A549 (cell line): ENCODE measurements at regions not wholly inside any gene's neighbourhood (a gene's known extent, or its start where the extent isn't known, plus 50 kb on each side); places are given as distances from the start of the nearest gene placed in this dataset.
A peak's percentile ranks its signal among the peaks of the same experiment; 100 is the strongest.

Source experiments
- ATAC-seq, 2 experiments: fragments of 200-7000 bp in 1 of 2; fragments of >200 bp in 1 of 2; cut with Nextera tagmentation in 1 of 2; cut with Tn5 transposase in 1 of 2; 3 replicates each; pipeline versions ENCODE4 v1.8.0 to v1.9.1; 2018 to 2020; ENCODE audit warnings: mild to moderate bottlenecking in 1 of 2, moderate library complexity in 1 of 2
- CTCF ChIA-PET: fragments of 300-600 bp; sonication (Branson Sonifier 250); formaldehyde crosslinking; extraction: SDS; loops from one replicate; lab custom pipeline; 2021; ENCODE audit warnings: antibody characterized with exemption, inconsistent platforms; lab: Yijun Ruan, JAX
- POLR2A ChIA-PET: fragments of 350-600 bp; formaldehyde crosslinking; extraction: SDS; loops from one replicate; lab custom pipeline; 2021; ENCODE audit warnings: antibody characterized with exemption, inconsistent platforms; lab: Yijun Ruan, JAX
- DNase-seq, 2 experiments: peaks; one replicate each; pipeline versions ENCODE4 v3.0.0 to v3.0.0-alpha.2; 2011 to 2016; ENCODE audit warnings: low read depth in 1 of 2, low spot score in 1 of 2
- FAIRE-seq: peaks from 2 replicates; lab custom pipeline; 2011; peaks lifted over from hg19 to GRCh38; lab: Jason Lieb, UNC
- H3K27ac ChIP-seq, 2 experiments: fragments of >200 bp; sonication (Bioruptor Twin); formaldehyde crosslinking; 3 replicates each; pipeline ENCODE4 v1.5.1; 2016 to 2017
- H3K4me1 ChIP-seq: fragments of >200 bp; sonication (Bioruptor Twin); formaldehyde crosslinking; 3 replicates; pipeline ENCODE4 v1.6.1; 2016
- H3K4me2 ChIP-seq: fragments of >200 bp; sonication (Bioruptor Twin); formaldehyde crosslinking; 3 replicates; pipeline ENCODE4 v1.6.1; 2016
- H3K4me3 ChIP-seq: fragments of >200 bp; sonication (Bioruptor Twin); formaldehyde crosslinking; 3 replicates; pipeline ENCODE4 v1.5.1; 2016
- H3K9me3 ChIP-seq: fragments of >200 bp; sonication (Bioruptor Twin); formaldehyde crosslinking; 3 replicates; pipeline ENCODE4 v1.6.1; 2016
- BCL3 ChIP-seq: fragments of >200 bp; sonication (Bioruptor Twin); formaldehyde crosslinking; IDR thresholded peaks from 3 replicates; pipeline ENCODE4 v1.6.1; 2016
- BHLHE40 ChIP-seq: IDR thresholded peaks from 2 replicates; pipeline ENCODE4 v1.6.1; 2012; ENCODE audit warnings: low read depth, low read length, inconsistent platforms
- FOSB ChIP-seq: fragments of 250-450 bp; sonication (Bioruptor Pico); IDR thresholded peaks from 2 replicates; pipeline ENCODE4 v1.5.0; 2020; ENCODE audit warnings: mild to moderate bottlenecking, moderate library complexity
- FOXS1 ChIP-seq: fragments of 250-450 bp; sonication (Bioruptor Pico); IDR thresholded peaks from 2 replicates; pipeline ENCODE4 v1.5.0; 2020; ENCODE audit warnings: mild to moderate bottlenecking, moderate library complexity
- HEYL ChIP-seq: fragments of 250-450 bp; sonication (Bioruptor Pico); IDR thresholded peaks from 2 replicates; pipeline ENCODE4 v1.8.0; 2021; ENCODE audit warnings: mild to moderate bottlenecking, moderate library complexity
- HOXA7 ChIP-seq: fragments of 250-450 bp; sonication (Bioruptor Pico); IDR thresholded peaks from 2 replicates; pipeline ENCODE4 v1.5.0; 2020; ENCODE audit warnings: mild to moderate bottlenecking, moderate library complexity
- HOXB13 ChIP-seq: fragments of 250-450 bp; sonication (Bioruptor Pico); IDR thresholded peaks from 2 replicates; pipeline ENCODE4 v1.5.0; 2020; ENCODE audit warnings: low read depth, mild to moderate bottlenecking, moderate library complexity
- HOXB5 ChIP-seq: fragments of 250-450 bp; sonication (Bioruptor Pico); IDR thresholded peaks from 2 replicates; pipeline ENCODE4 v1.5.0; 2020; ENCODE audit warnings: mild to moderate bottlenecking, moderate library complexity
- JUN ChIP-seq, 2 experiments: fragments of >200 bp; sonication (Bioruptor Twin); formaldehyde crosslinking; IDR thresholded peaks; 2 replicates in 1 of 2; 3 replicates in 1 of 2; pipeline ENCODE4 v1.6.1; 2016 to 2017
- JUNB ChIP-seq: fragments of >200 bp; sonication (Bioruptor Twin); formaldehyde crosslinking; IDR thresholded peaks from 2 replicates; pipeline ENCODE4 v1.6.1; 2016
- KDM1A ChIP-seq: fragments of 200-600 bp; sonication (generic); IDR thresholded peaks from 2 replicates; pipeline ENCODE4 v1.6.1; 2016; ENCODE audit warnings: low read depth, mild to moderate bottlenecking
- MYC ChIP-seq: IDR thresholded peaks from 2 replicates; pipeline ENCODE4 v1.6.1; 2012; ENCODE audit warnings: mild to moderate bottlenecking, inconsistent platforms, low read length, improper control_type of control experiment, borderline replicate concordance
- NFE2L2 ChIP-seq: fragments of 150-350 bp; conservative IDR thresholded peaks from 2 replicates; pipeline ENCODE4 v1.6.1; 2014; ENCODE audit warnings: low read length
- NPAS2 ChIP-seq: fragments of 250-450 bp; sonication (Bioruptor Pico); IDR thresholded peaks from 2 replicates; pipeline ENCODE4 v1.8.0; 2022; ENCODE audit warnings: mild to moderate bottlenecking, moderate library complexity, borderline replicate concordance
- RARB ChIP-seq: fragments of 250-450 bp; sonication (Bioruptor Pico); IDR thresholded peaks from 2 replicates; pipeline ENCODE4 v1.8.0; 2021; ENCODE audit warnings: mild to moderate bottlenecking, moderate library complexity
- RCOR1 ChIP-seq: fragments of 150-350 bp; IDR thresholded peaks from 2 replicates; pipeline ENCODE4 v1.6.1; 2014; ENCODE audit warnings: antibody characterized with exemption, low read length, low read depth
- REST ChIP-seq: fragments of 200-600 bp; sonication (generic); IDR thresholded peaks from 2 replicates; pipeline ENCODE4 v1.6.1; 2016; ENCODE audit warnings: antibody characterized with exemption, mild to moderate bottlenecking, moderate library complexity
- RFX5 ChIP-seq: fragments of 450-650 bp; IDR thresholded peaks from 2 replicates; pipeline ENCODE4 v1.7.1; 2014; ENCODE audit warnings: antibody characterized with exemption, mild to moderate bottlenecking, moderate library complexity
- TFCP2L1 ChIP-seq: fragments of 250-450 bp; sonication (Bioruptor Pico); IDR thresholded peaks from 2 replicates; pipeline ENCODE4 v1.5.0; 2021; ENCODE audit warnings: mild to moderate bottlenecking
- TP53 ChIP-seq: fragments of 250-450 bp; sonication (Bioruptor Pico); IDR thresholded peaks from 2 replicates; pipeline ENCODE4 v1.5.0; 2021; ENCODE audit warnings: mild to moderate bottlenecking, moderate library complexity
- USF2 ChIP-seq: fragments of 450-650 bp; IDR thresholded peaks from 2 replicates; pipeline ENCODE4 v1.6.1; 2014; ENCODE audit warnings: antibody characterized with exemption
- ZFP36 ChIP-seq: fragments of 450-650 bp; IDR thresholded peaks from 2 replicates; pipeline ENCODE4 v1.6.1; 2014; ENCODE audit warnings: borderline replicate concordance; ENCODE audit not compliant: partially characterized antibody
- WGBS: methylation state at CpG from one replicate; pipeline ENCODE4 v1.1.6; 2017; ENCODE audit errors: missing lambda C conversion rate; 5-methylcytosine and 5-hydroxymethylcytosine counted together
- TF ChIP-seq, protein P1 (sequence below): IDR thresholded peaks from 2 replicates; pipeline ENCODE4 v1.6.1; 2012
- TF ChIP-seq, protein P2 (sequence below): fragments of >200 bp; sonication (Bioruptor Twin); formaldehyde crosslinking; IDR thresholded peaks from 2 replicates; pipeline ENCODE4 v1.6.1; 2016
- TF ChIP-seq, protein P3 (sequence below): IDR thresholded peaks from 2 replicates; pipeline ENCODE4 v1.6.1; 2012; ENCODE audit warnings: low read depth, borderline replicate concordance

DNA sequence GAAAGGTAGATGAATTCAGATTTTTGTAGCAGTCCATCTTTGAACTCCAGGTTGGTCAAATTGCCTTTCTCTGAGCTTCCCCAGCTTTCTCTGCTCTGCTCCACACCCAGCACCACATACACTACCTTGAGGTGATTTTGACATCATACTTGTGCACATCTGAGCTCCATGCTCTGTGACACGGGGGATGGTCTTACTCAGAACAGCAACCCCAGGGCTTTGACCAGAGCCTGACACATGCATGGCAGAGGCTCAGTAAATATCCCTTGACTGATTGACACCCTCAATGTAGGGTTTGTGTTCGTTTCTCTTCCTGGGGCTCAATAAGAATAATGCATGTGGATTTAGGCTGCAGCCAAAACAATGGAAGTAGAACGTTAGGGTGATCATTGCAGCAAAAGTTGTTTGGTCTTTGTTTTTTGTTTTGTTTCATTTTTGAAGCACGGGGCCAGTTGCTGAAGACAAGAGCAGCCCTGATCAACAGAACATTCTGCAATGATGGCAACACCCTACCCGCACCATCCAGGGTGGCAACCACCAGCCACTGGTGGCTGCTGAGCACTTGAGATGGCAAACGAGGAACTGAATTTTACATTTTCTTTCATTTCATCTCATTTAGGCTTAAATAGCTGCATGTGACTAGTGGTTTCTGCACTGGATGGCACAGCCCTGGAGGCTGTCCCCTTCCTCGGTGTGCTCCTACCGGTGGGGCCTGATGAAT is 224.8 kb upstream of the TNRC6C start:
- WGBS = 41% methylated on average over 8 of the region's 8 CpGs
- CTCF ChIA-PET = interaction anchor here (0.9 to 1.5 kb wide), 4 partner anchors 9 to 191 kb away, joined by 3 to 5 read pairs (median 3); no protein-coding TSS in a partner anchor
- peak overlapping the region; percentile 62; the same call in 1 of the 3 replicates for H3K4me2 ChIP-seq
- FAIRE-seq = no peak
- ATAC-seq = no peak
- H3K4me1 ChIP-seq = peaks cover 14% of the 10 kb centered on the region
- peak overlapping the region in 1 of 2 experiments; percentile 64; a peak in 1 of 6 replicates for H3K27ac ChIP-seq
- POLR2A ChIA-PET = no interaction called here
- DNase-seq = no peak
- TF ChIP-seq NPAS2 (CRISPR knock-in tag) = no peak
- no peak for TF ChIP-seq FOSB (CRISPR knock-in tag)
- TF ChIP-seq, protein P1, sequence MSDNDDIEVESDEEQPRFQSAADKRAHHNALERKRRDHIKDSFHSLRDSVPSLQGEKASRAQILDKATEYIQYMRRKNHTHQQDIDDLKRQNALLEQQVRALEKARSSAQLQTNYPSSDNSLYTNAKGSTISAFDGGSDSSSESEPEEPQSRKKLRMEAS = no peak
- no peak for TF ChIP-seq MYC
- TF ChIP-seq FOXS1 (CRISPR knock-in tag) = no peak
- no peak for TF ChIP-seq USF2
- no peak for TF ChIP-seq HOXA7
- TF ChIP-seq JUN (IDR thresholded peaks at IDR 0.05) = no peak
- no peak for TF ChIP-seq ZFP36
- TF ChIP-seq, protein P2, sequence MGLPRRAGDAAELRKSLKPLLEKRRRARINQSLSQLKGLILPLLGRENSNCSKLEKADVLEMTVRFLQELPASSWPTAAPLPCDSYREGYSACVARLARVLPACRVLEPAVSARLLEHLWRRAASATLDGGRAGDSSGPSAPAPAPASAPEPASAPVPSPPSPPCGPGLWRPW = no peak
- TF ChIP-seq RCOR1 = no peak
- TF ChIP-seq BCL3 = no peak
- TF ChIP-seq, all 56 proteins: peak for 0
- H3K4me3 ChIP-seq = no peak overlapping the region
- H3K9me3 ChIP-seq = peaks cover 29% of the 10 kb centered on the region

- CTCF ChIA-PET = interaction anchor here (0.5 to 1.1 kb wide), 4 partner anchors 13 to 198 kb away, joined by 3 to 4 read pairs (median 3); no protein-coding TSS in a partner anchor
- Histone ChIP-seq H3K4me1 (peaks cover 14% of the 10 kb centered on the region), H3K4me3 (no peak overlapping the region), H3K9me3 (peaks cover 29% of the 10 kb centered on the region), H3K27ac (peak overlapping the region in 1 of 2 experiments; percentile 64; a peak in 3 of 6 replicates), H3K4me2 (peak overlapping the region; percentile 62)
- peak; percentile 40 to 73; a peak in 4 of 6 replicates for ATAC-seq
- TF ChIP-seq NFE2L2 (no peak), REST (no peak), NPAS2 (CRISPR knock-in tag) (no peak), RARB (no peak), TP53 (no peak), HOXB5 (CRISPR knock-in tag) (no peak), BHLHE40 (no peak), TFCP2L1 (CRISPR knock-in tag) (no peak), KDM1A (no peak), FOSB (CRISPR knock-in tag) (no peak), HEYL (no peak), HOXB13 (CRISPR knock-in tag) (no peak), JUNB (no peak), MYC (no peak), RFX5 (no peak)
- TF ChIP-seq, protein P1 = no peak
- TF ChIP-seq, protein P3, sequence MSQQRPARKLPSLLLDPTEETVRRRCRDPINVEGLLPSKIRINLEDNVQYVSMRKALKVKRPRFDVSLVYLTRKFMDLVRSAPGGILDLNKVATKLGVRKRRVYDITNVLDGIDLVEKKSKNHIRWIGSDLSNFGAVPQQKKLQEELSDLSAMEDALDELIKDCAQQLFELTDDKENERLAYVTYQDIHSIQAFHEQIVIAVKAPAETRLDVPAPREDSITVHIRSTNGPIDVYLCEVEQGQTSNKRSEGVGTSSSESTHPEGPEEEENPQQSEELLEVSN = no peak
- peak; percentile 37 to 44 for DNase-seq
- WGBS = 23% methylated on average over 16 of the region's 19 CpGs
- POLR2A ChIA-PET = interaction anchor here (0.7 kb wide), 1 partner anchor 224 kb away, joined by 5 read pairs; the partner anchor contains the start of gene TNRC6C
- FAIRE-seq = no peak
These were observed 224.0 kb upstream of the TNRC6C start for GRCh38 chr17:77734371-77735080.
